Activated CD8-positive, alpha-beta T cell treated with anti-CD3 and anti-CD28 coated beads for 36 hours (primary cell): ENCODE measurements at regions not wholly inside any gene's neighbourhood (a gene's known extent, or its start where the extent isn't known, plus 50 kb on each side); places are given as distances from the start of the nearest gene placed in this dataset.
A peak's percentile ranks its signal among the peaks of the same experiment; 100 is the strongest.

Experiments used
- ATAC-seq: fragments of 200-7000 bp; cut with Tn5 transposase; one replicate; pipeline ENCODE4 v1.10.0; 2021; ENCODE audit warnings: mild to moderate bottlenecking, moderate library complexity
- CTCF ChIA-PET: fragments of 350-600 bp; sonication (Branson Sonifier 250); formaldehyde crosslinking; loops from one replicate; lab custom pipeline; 2021; ENCODE audit warnings: antibody characterized with exemption; lab: Charles Lee
- POLR2A ChIA-PET: fragments of 350-600 bp; sonication (Branson Sonifier 250); formaldehyde crosslinking; loops from one replicate; lab custom pipeline; 2021; ENCODE audit warnings: antibody characterized with exemption; lab: Charles Lee
- DNase-seq: peaks from one replicate; pipeline ENCODE4 v3.0.0-alpha.2; 2020
- H3K27ac Mint-ChIP-seq: one replicate; pipeline ENCODE4 v1.8.0; 2021; ENCODE audit warnings: mild to moderate bottlenecking, mixed read lengths
- H3K27me3 Mint-ChIP-seq: one replicate; pipeline ENCODE4 v1.8.0; 2021; ENCODE audit warnings: mixed read lengths
- H3K36me3 Mint-ChIP-seq: one replicate; pipeline ENCODE4 v1.8.0; 2021; ENCODE audit warnings: low read depth, mixed read lengths
- H3K4me1 Mint-ChIP-seq: one replicate; pipeline ENCODE4 v1.8.0; 2021; ENCODE audit warnings: low read depth, mixed read lengths
- H3K4me3 Mint-ChIP-seq: one replicate; pipeline ENCODE4 v1.8.0; 2021; ENCODE audit warnings: mild to moderate bottlenecking, moderate library complexity, mixed read lengths
- H3K9me3 Mint-ChIP-seq: one replicate; pipeline ENCODE4 v1.8.0; 2021; ENCODE audit warnings: mixed read lengths
- intact Hi-C: fragments of 100-400 bp; cut with micrococcal nuclease; formaldehyde crosslinking; loops from one replicate; pipeline ENCODE4 v1.10.0; 2022
- TF ChIP-seq, protein P1 (sequence below): fragments of 200-600 bp; IDR thresholded peaks from one replicate; pipeline ENCODE4 v1.8.0; 2022; ENCODE audit warnings: antibody characterized with exemption, mild to moderate bottlenecking

GRCh38 chr3:176431991-176432390 lies 765.3 kb downstream of the TBL1XR1 start:
- Mint-ChIP-seq H3K4me1 (no peaks in the 10 kb centered on the region), H3K27ac (no peak overlapping the region), H3K36me3 (no peaks in the 10 kb centered on the region), H3K27me3 (no peaks in the 10 kb centered on the region), H3K9me3 (no peaks in the 10 kb centered on the region), H3K4me3 (no peak overlapping the region)
- ChIA-PET POLR2A (no interaction called here), CTCF (no interaction called here)
- intact Hi-C loops, result no loop called here
- no peak for DNase-seq
- ATAC-seq, result no peak
- TF ChIP-seq, protein P1, sequence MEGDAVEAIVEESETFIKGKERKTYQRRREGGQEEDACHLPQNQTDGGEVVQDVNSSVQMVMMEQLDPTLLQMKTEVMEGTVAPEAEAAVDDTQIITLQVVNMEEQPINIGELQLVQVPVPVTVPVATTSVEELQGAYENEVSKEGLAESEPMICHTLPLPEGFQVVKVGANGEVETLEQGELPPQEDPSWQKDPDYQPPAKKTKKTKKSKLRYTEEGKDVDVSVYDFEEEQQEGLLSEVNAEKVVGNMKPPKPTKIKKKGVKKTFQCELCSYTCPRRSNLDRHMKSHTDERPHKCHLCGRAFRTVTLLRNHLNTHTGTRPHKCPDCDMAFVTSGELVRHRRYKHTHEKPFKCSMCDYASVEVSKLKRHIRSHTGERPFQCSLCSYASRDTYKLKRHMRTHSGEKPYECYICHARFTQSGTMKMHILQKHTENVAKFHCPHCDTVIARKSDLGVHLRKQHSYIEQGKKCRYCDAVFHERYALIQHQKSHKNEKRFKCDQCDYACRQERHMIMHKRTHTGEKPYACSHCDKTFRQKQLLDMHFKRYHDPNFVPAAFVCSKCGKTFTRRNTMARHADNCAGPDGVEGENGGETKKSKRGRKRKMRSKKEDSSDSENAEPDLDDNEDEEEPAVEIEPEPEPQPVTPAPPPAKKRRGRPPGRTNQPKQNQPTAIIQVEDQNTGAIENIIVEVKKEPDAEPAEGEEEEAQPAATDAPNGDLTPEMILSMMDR, result no peak

DNA sequence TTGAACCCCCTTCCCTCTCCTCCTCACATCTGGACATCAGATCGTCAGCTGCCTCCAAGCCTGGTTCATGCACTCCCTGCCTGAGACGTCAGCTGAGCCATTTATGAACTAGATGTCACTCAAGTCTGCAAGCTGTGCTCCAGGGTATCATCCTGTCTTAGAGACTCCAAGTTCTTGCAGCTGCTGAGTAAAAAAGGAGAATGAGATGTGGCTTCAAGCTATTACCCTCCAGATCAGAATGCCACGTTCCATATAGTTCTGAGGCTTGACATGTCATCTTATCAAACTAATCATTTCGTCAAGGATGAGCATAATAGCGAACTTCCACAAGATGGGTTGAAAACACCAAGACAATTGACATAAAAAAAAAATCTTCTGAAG lies 766.3 kb downstream of the TBL1XR1 start:
- Mint-ChIP-seq H3K27me3 (no peaks in the 10 kb centered on the region), H3K4me3 (no peak overlapping the region), H3K27ac (no peak overlapping the region), H3K9me3 (no peaks in the 10 kb centered on the region), H3K36me3 (no peaks in the 10 kb centered on the region), H3K4me1 (no peaks in the 10 kb centered on the region)
- ATAC-seq, result no peak
- CTCF ChIA-PET, result no interaction called here
- no peak for DNase-seq
- TF ChIP-seq, protein P1, result no peak
- intact Hi-C loops, result no loop called here
- POLR2A ChIA-PET, result no interaction called here

DNA sequence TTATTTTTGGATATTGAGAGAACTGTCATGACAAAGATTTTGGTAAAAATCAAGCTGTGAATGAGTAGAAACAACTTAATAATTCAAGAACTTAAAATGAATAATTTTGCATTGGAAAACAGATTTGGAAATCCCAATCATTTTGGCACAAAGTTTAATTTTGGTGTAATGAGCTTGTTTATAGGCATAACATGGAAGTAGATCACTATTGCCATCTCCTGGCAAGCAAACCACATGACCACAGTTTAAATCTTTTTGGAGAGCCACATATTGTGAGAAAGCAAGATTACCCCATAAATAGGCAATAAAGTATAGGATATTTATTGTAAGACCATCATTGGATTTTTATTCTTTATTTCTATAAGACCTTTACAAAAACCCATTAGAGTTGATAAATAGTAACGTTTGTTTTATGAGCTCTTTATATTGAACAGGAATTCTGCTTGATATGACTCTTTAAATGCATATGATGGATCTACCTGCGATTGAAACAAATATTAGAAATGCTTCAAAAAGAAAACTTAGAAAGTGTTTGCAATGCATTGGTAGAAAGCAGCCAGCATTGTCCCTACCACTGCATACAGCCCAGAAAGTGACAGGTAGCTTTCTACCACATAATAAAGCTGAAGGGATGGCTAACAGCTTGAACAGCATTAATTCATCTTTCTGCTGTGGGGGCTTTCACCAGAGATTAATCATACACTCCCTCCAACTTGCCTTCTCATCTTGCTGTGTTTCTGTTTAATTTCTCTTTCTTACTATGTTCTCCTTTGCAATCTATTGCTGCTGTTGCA lies 766.8 kb downstream of the TBL1XR1 start:
- TF ChIP-seq, protein P1, result peak; percentile 39

DNA sequence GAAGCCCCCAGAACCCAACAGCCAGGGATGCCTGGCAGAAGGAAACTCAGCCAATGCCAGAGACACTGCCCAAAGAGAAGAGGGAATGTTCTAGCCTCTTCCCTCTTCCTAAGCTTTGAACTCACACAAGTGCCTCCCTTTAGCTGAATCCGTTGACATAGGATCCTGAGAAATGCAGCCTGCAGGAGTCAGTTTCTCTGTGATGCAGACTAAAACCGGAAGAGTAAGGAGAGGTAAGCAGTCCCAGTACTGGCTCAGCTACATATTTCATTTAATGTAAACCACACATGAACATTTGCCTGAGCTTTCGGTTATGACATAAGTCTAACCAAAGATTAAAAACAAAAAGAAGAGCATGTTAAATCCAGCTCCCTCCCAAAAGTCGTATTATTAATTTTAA lies 768.7 kb downstream of the TBL1XR1 start:
- Mint-ChIP-seq H3K27ac (no peak overlapping the region), H3K9me3 (no peaks in the 10 kb centered on the region), H3K36me3 (no peaks in the 10 kb centered on the region), H3K27me3 (no peaks in the 10 kb centered on the region), H3K4me1 (no peaks in the 10 kb centered on the region), H3K4me3 (no peak overlapping the region)
- intact Hi-C loops, result no loop called here
- no peak for ATAC-seq
- ChIA-PET CTCF (no interaction called here), POLR2A (no interaction called here)
- no peak for DNase-seq
- TF ChIP-seq, protein P1, result no peak

More for the DNA sequence above, 766.8 kb downstream of the TBL1XR1 start:
- ChIA-PET CTCF (no interaction called here), POLR2A (no interaction called here)
- H3K27ac Mint-ChIP-seq, result no peak overlapping the region
- H3K9me3 Mint-ChIP-seq, result no peaks in the 10 kb centered on the region
- H3K36me3 Mint-ChIP-seq, result no peaks in the 10 kb centered on the region
- ATAC-seq (no peak), DNase-seq (peak; percentile 3)
- no peaks in the 10 kb centered on the region for H3K4me1 Mint-ChIP-seq
- H3K27me3 Mint-ChIP-seq, result no peaks in the 10 kb centered on the region
- H3K4me3 Mint-ChIP-seq, result no peak overlapping the region
- intact Hi-C loops, result no loop called here

GRCh38 chr3:176426371-176426770 lies 770.9 kb downstream of the TBL1XR1 start:
- Mint-ChIP-seq H3K27ac (no peak overlapping the region), H3K36me3 (no peaks in the 10 kb centered on the region), H3K4me1 (no peaks in the 10 kb centered on the region), H3K9me3 (no peaks in the 10 kb centered on the region), H3K4me3 (no peak overlapping the region), H3K27me3 (no peaks in the 10 kb centered on the region)
- intact Hi-C loops, result no loop called here
- ATAC-seq (no peak), DNase-seq (no peak)
- POLR2A ChIA-PET, result no interaction called here
- CTCF ChIA-PET, result no interaction called here
- TF ChIP-seq, protein P1, result no peak
